HepG2 (cell line): ENCODE measurements at regions not wholly inside any gene's neighbourhood (a gene's known extent, or its start where the extent isn't known, plus 50 kb on each side); places are given as distances from the start of the nearest gene placed in this dataset.
A peak's percentile ranks its signal among the peaks of the same experiment; 100 is the strongest.

Experiments used
- ARID4A ChIP-seq: sonication (generic); formaldehyde crosslinking; IDR thresholded peaks from 2 replicates; pipeline ENCODE4 v1.5.0; 2020; ENCODE audit warnings: mild to moderate bottlenecking, missing genetic modification reagents, borderline replicate concordance
- LCORL ChIP-seq, 2 experiments: fragments of 450-650 bp in 1 of 2; sonication (generic) in 1 of 2; formaldehyde crosslinking in 1 of 2; IDR thresholded peaks; 2 replicates each; pipeline versions ENCODE4 v1.5.0 to v1.6.1; 2017 to 2020; ENCODE audit warnings: antibody characterized with exemption in 1 of 2, missing genetic modification reagents in 1 of 2
- MNT ChIP-seq: fragments of 450-650 bp; IDR thresholded peaks from 2 replicates; pipeline ENCODE4 v1.6.1; 2016
- MXD3 ChIP-seq: IDR thresholded peaks from 2 replicates; pipeline ENCODE4 v1.6.1; 2016; ENCODE audit warnings: mild to moderate bottlenecking, missing biosample characterization, missing genetic modification reagents
- RAD21 ChIP-seq: fragments of 450-650 bp; formaldehyde crosslinking; IDR thresholded peaks from 2 replicates; pipeline ENCODE4 v1.5.0; 2020; ENCODE audit warnings: mild to moderate bottlenecking
- STAT6 ChIP-seq: sonication (generic); formaldehyde crosslinking; IDR thresholded peaks from 2 replicates; pipeline ENCODE4 v1.4.0; 2020; ENCODE audit warnings: missing genetic modification reagents, mild to moderate bottlenecking, borderline replicate concordance
- U2AF1 ChIP-seq: fragments of 200-400 bp; formaldehyde crosslinking; optimal IDR thresholded peaks from 2 replicates; pipeline ENCODE3; 2017; ENCODE audit warnings: mild to moderate bottlenecking, low read depth, low read length
- ZBTB7B ChIP-seq: sonication (generic); formaldehyde crosslinking; IDR thresholded peaks from 2 replicates; pipeline ENCODE4 v1.4.0; 2020; ENCODE audit warnings: missing genetic modification reagents
- ZMYM4 ChIP-seq: sonication (generic); formaldehyde crosslinking; IDR thresholded peaks from 2 replicates; pipeline ENCODE4 v1.8.1; 2023; ENCODE audit warnings: mild to moderate bottlenecking, missing genetic modification reagents
- ZNF747 ChIP-seq: sonication (generic); formaldehyde crosslinking; IDR thresholded peaks from 2 replicates; pipeline ENCODE4 v1.8.1; 2023; ENCODE audit warnings: missing genetic modification reagents, mild to moderate bottlenecking, borderline replicate concordance
- ZNF839 ChIP-seq: sonication (generic); formaldehyde crosslinking; IDR thresholded peaks from 2 replicates; pipeline ENCODE4 v1.4.0; 2020; ENCODE audit warnings: missing genetic modification reagents, mild to moderate bottlenecking, borderline replicate concordance
- ZSCAN21 ChIP-seq: sonication (generic); formaldehyde crosslinking; IDR thresholded peaks from 2 replicates; pipeline ENCODE4 v1.8.0; 2022; ENCODE audit warnings: mild to moderate bottlenecking, missing genetic modification reagents, moderate library complexity, borderline replicate concordance
- TF ChIP-seq, protein P1 (sequence below): sonication (generic); formaldehyde crosslinking; conservative IDR thresholded peaks from 2 replicates; pipeline ENCODE4 v1.5.0; 2020; ENCODE audit warnings: missing genetic modification reagents
- TF ChIP-seq, protein P2 (sequence below): sonication (generic); formaldehyde crosslinking; IDR thresholded peaks from 2 replicates; pipeline ENCODE4 v1.5.1; 2020; ENCODE audit warnings: mild to moderate bottlenecking, missing genetic modification reagents, moderate library complexity

GRCh38 chr2:43169987-43170386, 56.4 kb downstream of the ZFP36L2 start (continued):
- TF ChIP-seq STAT6 (CRISPR knock-in tag) (0 out of 2 replicates have a peak, but pooled peaks have one; percentile 39), MNT (no peak), ZNF747 (CRISPR knock-in tag) (0 out of 2 replicates have a peak, but pooled peaks have one; percentile 43), ZSCAN21 (CRISPR knock-in tag) (no peak), MXD3 (CRISPR knock-in tag) (0 out of 2 replicates have a peak, but pooled peaks have one; percentile 30), U2AF1 (peak; percentile 60), ZNF839 (no peak), ARID4A (CRISPR knock-in tag) (peak; percentile 41; the same call in 1 of the 2 replicates), RAD21 (CRISPR knock-in tag) (peak; percentile 61), ZBTB7B (CRISPR knock-in tag) (0 out of 2 replicates have a peak, but pooled peaks have one; percentile 11), LCORL (IDR thresholded peaks at IDR 0.05) (no peak), LCORL (CRISPR knock-in tag; IDR thresholded peaks at IDR 0.05) (peak; percentile 53; the same call in 1 of the 2 replicates), ZMYM4 (peak; percentile 34; the same call in 1 of the 2 replicates)
- TF ChIP-seq, protein P1, sequence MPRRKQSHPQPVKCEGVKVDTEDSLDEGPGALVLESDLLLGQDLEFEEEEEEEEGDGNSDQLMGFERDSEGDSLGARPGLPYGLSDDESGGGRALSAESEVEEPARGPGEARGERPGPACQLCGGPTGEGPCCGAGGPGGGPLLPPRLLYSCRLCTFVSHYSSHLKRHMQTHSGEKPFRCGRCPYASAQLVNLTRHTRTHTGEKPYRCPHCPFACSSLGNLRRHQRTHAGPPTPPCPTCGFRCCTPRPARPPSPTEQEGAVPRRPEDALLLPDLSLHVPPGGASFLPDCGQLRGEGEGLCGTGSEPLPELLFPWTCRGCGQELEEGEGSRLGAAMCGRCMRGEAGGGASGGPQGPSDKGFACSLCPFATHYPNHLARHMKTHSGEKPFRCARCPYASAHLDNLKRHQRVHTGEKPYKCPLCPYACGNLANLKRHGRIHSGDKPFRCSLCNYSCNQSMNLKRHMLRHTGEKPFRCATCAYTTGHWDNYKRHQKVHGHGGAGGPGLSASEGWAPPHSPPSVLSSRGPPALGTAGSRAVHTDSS (CRISPR knock-in tag) = no peak
- TF ChIP-seq, protein P2, sequence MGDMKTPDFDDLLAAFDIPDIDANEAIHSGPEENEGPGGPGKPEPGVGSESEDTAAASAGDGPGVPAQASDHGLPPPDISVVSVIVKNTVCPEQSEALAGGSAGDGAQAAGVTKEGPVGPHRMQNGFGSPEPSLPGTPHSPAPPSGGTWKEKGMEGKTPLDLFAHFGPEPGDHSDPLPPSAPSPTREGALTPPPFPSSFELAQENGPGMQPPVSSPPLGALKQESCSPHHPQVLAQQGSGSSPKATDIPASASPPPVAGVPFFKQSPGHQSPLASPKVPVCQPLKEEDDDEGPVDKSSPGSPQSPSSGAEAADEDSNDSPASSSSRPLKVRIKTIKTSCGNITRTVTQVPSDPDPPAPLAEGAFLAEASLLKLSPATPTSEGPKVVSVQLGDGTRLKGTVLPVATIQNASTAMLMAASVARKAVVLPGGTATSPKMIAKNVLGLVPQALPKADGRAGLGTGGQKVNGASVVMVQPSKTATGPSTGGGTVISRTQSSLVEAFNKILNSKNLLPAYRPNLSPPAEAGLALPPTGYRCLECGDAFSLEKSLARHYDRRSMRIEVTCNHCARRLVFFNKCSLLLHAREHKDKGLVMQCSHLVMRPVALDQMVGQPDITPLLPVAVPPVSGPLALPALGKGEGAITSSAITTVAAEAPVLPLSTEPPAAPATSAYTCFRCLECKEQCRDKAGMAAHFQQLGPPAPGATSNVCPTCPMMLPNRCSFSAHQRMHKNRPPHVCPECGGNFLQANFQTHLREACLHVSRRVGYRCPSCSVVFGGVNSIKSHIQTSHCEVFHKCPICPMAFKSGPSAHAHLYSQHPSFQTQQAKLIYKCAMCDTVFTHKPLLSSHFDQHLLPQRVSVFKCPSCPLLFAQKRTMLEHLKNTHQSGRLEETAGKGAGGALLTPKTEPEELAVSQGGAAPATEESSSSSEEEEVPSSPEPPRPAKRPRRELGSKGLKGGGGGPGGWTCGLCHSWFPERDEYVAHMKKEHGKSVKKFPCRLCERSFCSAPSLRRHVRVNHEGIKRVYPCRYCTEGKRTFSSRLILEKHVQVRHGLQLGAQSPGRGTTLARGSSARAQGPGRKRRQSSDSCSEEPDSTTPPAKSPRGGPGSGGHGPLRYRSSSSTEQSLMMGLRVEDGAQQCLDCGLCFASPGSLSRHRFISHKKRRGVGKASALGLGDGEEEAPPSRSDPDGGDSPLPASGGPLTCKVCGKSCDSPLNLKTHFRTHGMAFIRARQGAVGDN = peak; percentile 67
